Ishikawa (cell line): ENCODE measurements at regions not wholly inside any gene's neighbourhood (a gene's known extent, or its start where the extent isn't known, plus 50 kb on each side); places are given as distances from the start of the nearest gene placed in this dataset.

ENCODE experiments used
- NFIC ChIP-seq: IDR thresholded peaks from 2 replicates; pipeline ENCODE4 v1.6.1; 2012
- TAF1 ChIP-seq: IDR thresholded peaks from 2 replicates; pipeline ENCODE4 v1.6.1; 2012; ENCODE audit warnings: low read depth, mild to moderate bottlenecking
- ZBTB7A ChIP-seq: IDR thresholded peaks from 2 replicates; pipeline ENCODE4 v1.6.1; 2012; ENCODE audit warnings: low read depth
- TF ChIP-seq, protein P1 (sequence below): IDR thresholded peaks from 2 replicates; pipeline ENCODE4 v1.6.1; 2012

DNA sequence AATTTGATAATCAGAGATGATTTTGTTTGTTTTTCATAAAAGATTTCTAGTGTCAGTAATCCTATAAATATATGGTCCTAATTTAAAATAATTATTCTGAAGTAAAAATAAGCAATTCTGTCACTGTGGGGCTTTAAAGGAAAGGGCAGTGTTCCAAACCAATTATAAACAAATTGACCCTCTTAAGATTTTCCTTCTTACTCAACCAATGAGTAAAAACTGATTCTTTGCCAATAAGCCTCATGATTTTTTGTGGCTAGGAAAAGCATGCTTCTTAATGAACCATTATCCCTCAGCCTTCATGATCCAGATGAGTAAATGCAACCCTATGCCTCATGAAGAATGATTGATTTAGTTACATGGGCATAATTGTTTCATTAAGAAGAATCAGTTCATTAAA is 1010.4 kb downstream of the ADGRL3 start:
- TF ChIP-seq NFIC (no peak), ZBTB7A (no peak), TAF1 (no peak)
- TF ChIP-seq, protein P1, sequence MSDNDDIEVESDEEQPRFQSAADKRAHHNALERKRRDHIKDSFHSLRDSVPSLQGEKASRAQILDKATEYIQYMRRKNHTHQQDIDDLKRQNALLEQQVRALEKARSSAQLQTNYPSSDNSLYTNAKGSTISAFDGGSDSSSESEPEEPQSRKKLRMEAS: no peak
